Fibroblast of lung (primary cell): ENCODE measurements at regions not wholly inside any gene's neighbourhood (a gene's known extent, or its start where the extent isn't known, plus 50 kb on each side); places are given as distances from the start of the nearest gene placed in this dataset.

Source experiments
- DNase-seq, 2 donors: peaks; one replicate each; pipeline versions ENCODE4 v3.0.0 to v3.0.0-alpha.2; 2010; ENCODE audit warnings: low read depth in 2 of 2
- H2AFZ ChIP-seq: 2 replicates; pipeline ENCODE4 v1.5.1; 2012; ENCODE audit warnings: low read length, control low read depth, inconsistent platforms
- H3K27ac ChIP-seq: 2 replicates; pipeline ENCODE4 v1.5.1; 2011; ENCODE audit warnings: low read length, control low read depth; ENCODE audit not compliant: insufficient read depth
- H3K27me3 ChIP-seq: 2 replicates; pipeline ENCODE4 v1.5.1; 2011; ENCODE audit warnings: mild to moderate bottlenecking, low read length; ENCODE audit not compliant: control insufficient read depth, insufficient read depth
- H3K36me3 ChIP-seq: 2 replicates; pipeline ENCODE4 v1.5.1; 2011; ENCODE audit warnings: low read length; ENCODE audit not compliant: control insufficient read depth, insufficient read depth
- H3K4me1 ChIP-seq: 2 replicates; pipeline ENCODE4 v1.5.1; 2011; ENCODE audit warnings: low read length; ENCODE audit not compliant: control insufficient read depth, insufficient read depth; ENCODE audit errors: extremely low read depth
- H3K4me2 ChIP-seq: 2 replicates; pipeline ENCODE4 v1.5.1; 2011; ENCODE audit warnings: low read length, control low read depth; ENCODE audit not compliant: insufficient read depth; ENCODE audit errors: extremely low read depth
- H3K4me3 ChIP-seq, 4 experiments: fragments of 200-600 bp in 1 of 4; sonication (generic) in 1 of 4; replicated peaks in 1 of 4; 2 replicates each; pipeline ENCODE4 v1.5.1; 2011 to 2016; ENCODE audit warnings: low read length in 4 of 4, low read depth in 3 of 4, mild to moderate bottlenecking in 3 of 4, control low read depth in 2 of 4, inconsistent platforms in 1 of 4, mixed read lengths in 1 of 4; ENCODE audit not compliant: insufficient read depth in 1 of 4; ENCODE audit errors: control extremely low read depth in 1 of 4
- H3K79me2 ChIP-seq: 2 replicates; pipeline ENCODE4 v1.5.1; 2012; ENCODE audit warnings: mild to moderate bottlenecking, low read length, inconsistent platforms; ENCODE audit not compliant: control insufficient read depth, insufficient read depth
- H3K9ac ChIP-seq: 2 replicates; pipeline ENCODE4 v1.5.1; 2011; ENCODE audit warnings: mild to moderate bottlenecking, low read length, control low read depth; ENCODE audit not compliant: insufficient read depth
- H3K9me3 ChIP-seq: 2 replicates; pipeline ENCODE4 v1.5.1; 2012; ENCODE audit warnings: low read depth, low read length; ENCODE audit not compliant: control insufficient read depth, insufficient read depth
- H4K20me1 ChIP-seq: 2 replicates; pipeline ENCODE4 v1.5.1; 2011; ENCODE audit warnings: low read length; ENCODE audit not compliant: control insufficient read depth, insufficient read depth; ENCODE audit errors: extremely low read depth
- EZH2 ChIP-seq: IDR thresholded peaks from 2 replicates; pipeline ENCODE4 v1.5.1; 2012; ENCODE audit warnings: low read length, control low read depth, mild to moderate bottlenecking; ENCODE audit errors: missing control alignments
- TF ChIP-seq, protein P1 (sequence below), 2 donors: IDR thresholded peaks in 1 of 2; conservative IDR thresholded peaks in 1 of 2; 1 replicate in 1 of 2; 2 replicates in 1 of 2; pipeline ENCODE4 v1.5.1; 2011 to 2012; ENCODE audit warnings: low read length in 2 of 2, control low read depth in 1 of 2, inconsistent platforms in 1 of 2, low read depth in 1 of 2, mild to moderate bottlenecking in 1 of 2

DNA sequence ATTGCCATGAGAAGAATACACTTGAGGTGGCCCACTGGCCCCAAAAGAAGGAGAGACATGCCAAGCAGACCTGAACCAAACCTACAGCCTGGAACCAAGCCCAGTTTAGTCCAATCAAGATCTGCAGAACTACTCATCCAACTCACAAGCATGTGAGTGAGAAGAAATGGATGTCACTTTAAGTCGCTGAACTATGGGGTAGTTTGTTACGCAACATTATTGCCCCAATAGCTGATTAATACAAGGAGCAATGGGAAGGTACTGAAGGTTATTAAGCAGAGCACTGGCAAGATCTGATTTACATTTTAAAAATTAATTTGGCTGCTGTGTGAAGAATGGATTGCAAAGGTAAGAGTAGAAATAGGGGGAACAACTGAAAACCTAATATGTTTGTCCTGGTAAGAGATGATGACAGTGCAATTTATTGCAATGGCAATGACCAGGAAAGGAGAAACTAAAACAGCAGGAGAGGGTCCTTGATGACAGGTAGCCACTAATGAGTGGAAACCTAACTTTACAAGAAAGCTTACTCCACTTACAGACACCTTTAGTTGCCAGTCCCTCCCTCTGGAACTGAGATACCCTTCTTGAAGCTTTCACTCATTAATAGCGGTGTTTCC is 132.9 kb upstream of the GRIA1 start:
- Histone ChIP-seq H3K9ac (no peak overlapping the region), H3K4me2 (no peak overlapping the region), H3K27ac (no peak overlapping the region), H3K36me3 (no peaks in the 10 kb centered on the region), H3K4me1 (no peaks in the 10 kb centered on the region), H4K20me1 (no peaks in the 10 kb centered on the region), H2AFZ (no peak overlapping the region), H3K79me2 (no peaks in the 10 kb centered on the region), H3K4me3 (no peak overlapping the region), H3K9me3 (no peaks in the 10 kb centered on the region), H3K27me3 (no peaks in the 10 kb centered on the region)
- no peak for DNase-seq
- TF ChIP-seq, protein P1, sequence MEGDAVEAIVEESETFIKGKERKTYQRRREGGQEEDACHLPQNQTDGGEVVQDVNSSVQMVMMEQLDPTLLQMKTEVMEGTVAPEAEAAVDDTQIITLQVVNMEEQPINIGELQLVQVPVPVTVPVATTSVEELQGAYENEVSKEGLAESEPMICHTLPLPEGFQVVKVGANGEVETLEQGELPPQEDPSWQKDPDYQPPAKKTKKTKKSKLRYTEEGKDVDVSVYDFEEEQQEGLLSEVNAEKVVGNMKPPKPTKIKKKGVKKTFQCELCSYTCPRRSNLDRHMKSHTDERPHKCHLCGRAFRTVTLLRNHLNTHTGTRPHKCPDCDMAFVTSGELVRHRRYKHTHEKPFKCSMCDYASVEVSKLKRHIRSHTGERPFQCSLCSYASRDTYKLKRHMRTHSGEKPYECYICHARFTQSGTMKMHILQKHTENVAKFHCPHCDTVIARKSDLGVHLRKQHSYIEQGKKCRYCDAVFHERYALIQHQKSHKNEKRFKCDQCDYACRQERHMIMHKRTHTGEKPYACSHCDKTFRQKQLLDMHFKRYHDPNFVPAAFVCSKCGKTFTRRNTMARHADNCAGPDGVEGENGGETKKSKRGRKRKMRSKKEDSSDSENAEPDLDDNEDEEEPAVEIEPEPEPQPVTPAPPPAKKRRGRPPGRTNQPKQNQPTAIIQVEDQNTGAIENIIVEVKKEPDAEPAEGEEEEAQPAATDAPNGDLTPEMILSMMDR (conservative IDR thresholded peaks at IDR 0.05 in 1 of 2, IDR thresholded peaks at IDR 0.05 in 1 of 2; ENCODE audit: low read depth in 1 of 2, low read length in 2 of 2), result no peak
- no peak for TF ChIP-seq EZH2

DNA sequence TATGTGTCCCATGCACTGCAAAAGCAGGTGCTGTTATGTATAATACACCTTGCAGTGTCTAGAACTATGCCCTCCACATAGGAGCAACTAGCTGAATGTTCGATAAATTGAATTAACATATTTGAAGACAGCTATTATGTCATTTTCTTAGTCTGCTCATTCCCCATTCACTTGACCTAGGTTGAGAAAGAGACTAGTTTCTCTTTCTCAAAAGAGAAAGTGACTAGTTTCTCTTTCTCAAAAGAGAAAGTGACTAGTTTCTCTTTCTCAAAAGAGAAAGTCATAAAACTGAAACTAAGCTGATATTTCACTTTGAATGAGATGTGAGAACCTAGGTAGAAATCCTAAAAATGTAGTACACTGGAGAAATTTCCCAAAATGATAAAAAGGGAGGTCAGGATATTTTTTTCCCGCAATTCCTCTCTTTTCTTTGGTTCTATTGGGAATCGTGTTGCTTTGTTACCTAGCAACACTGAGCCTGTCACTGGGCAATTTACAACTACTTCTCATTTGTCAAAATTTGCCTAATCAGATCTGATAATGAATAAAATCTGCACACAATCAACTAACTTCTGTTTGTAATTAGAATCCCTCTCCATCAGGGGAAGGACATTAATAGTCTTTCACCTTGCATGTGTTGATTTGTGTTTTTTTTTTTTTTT is 132.0 kb upstream of the GRIA1 start:
- no peak overlapping the region for H3K4me2 ChIP-seq
- no peaks in the 10 kb centered on the region for H3K79me2 ChIP-seq
- no peaks in the 10 kb centered on the region for H3K36me3 ChIP-seq
- no peaks in the 10 kb centered on the region for H3K4me1 ChIP-seq
- no peak for DNase-seq
- H3K27me3 ChIP-seq, result no peaks in the 10 kb centered on the region
- H3K27ac ChIP-seq, result no peak overlapping the region
- no peaks in the 10 kb centered on the region for H3K9me3 ChIP-seq
- no peaks in the 10 kb centered on the region for H4K20me1 ChIP-seq
- no peak overlapping the region for H3K4me3 ChIP-seq
- no peak overlapping the region for H2AFZ ChIP-seq
- no peak overlapping the region for H3K9ac ChIP-seq
- TF ChIP-seq EZH2, result no peak
- TF ChIP-seq, protein P1 (conservative IDR thresholded peaks at IDR 0.05 in 1 of 2, IDR thresholded peaks at IDR 0.05 in 1 of 2; ENCODE audit: low read depth in 1 of 2, low read length in 2 of 2), result no peak

GRCh38 chr5:153360860-153361259 is 129.6 kb upstream of the GRIA1 start:
- no peaks in the 10 kb centered on the region for H3K79me2 ChIP-seq
- no peak overlapping the region for H3K4me3 ChIP-seq
- H3K27me3 ChIP-seq, result no peaks in the 10 kb centered on the region
- no peaks in the 10 kb centered on the region for H4K20me1 ChIP-seq
- TF ChIP-seq EZH2, result no peak
- TF ChIP-seq, protein P1 (conservative IDR thresholded peaks at IDR 0.05 in 1 of 2, IDR thresholded peaks at IDR 0.05 in 1 of 2; ENCODE audit: low read depth in 1 of 2, low read length in 2 of 2), result no peak
- no peak overlapping the region for H3K9ac ChIP-seq
- no peak overlapping the region for H2AFZ ChIP-seq
- no peak for DNase-seq
- H3K36me3 ChIP-seq, result no peaks in the 10 kb centered on the region
- no peak overlapping the region for H3K4me2 ChIP-seq
- H3K9me3 ChIP-seq, result no peaks in the 10 kb centered on the region
- H3K4me1 ChIP-seq, result no peaks in the 10 kb centered on the region
- H3K27ac ChIP-seq, result no peak overlapping the region
